Esophagus muscularis mucosa (tissue), 3 donors: ENCODE measurements at regions not wholly inside any gene's neighbourhood (a gene's known extent, or its start where the extent isn't known, plus 50 kb on each side); places are given as distances from the start of the nearest gene placed in this dataset.

Experiments used
- CTCF ChIP-seq, 3 experiments: fragments of 200-600 bp in 2 of 3; fragments of 450-650 bp in 1 of 3; sonication (generic) in 2 of 3; IDR thresholded peaks; one replicate each; pipeline ENCODE4 v1.5.1; 2017 to 2019; ENCODE audit warnings: antibody characterized with exemption in 3 of 3, mild to moderate bottlenecking in 2 of 3, moderate library complexity in 1 of 3
- POLR2A ChIP-seq: fragments of 450-650 bp; IDR thresholded peaks from one replicate; pipeline ENCODE4 v1.6.1; 2017; ENCODE audit warnings: antibody characterized with exemption, moderate library complexity, mild to moderate bottlenecking, low read depth
- POLR2AphosphoS5 ChIP-seq, 2 donors: sonication (generic); formaldehyde crosslinking; IDR thresholded peaks; one replicate each; pipeline ENCODE4 v1.6.1; 2017; ENCODE audit warnings: antibody characterized with exemption in 2 of 2

- TF ChIP-seq POLR2AphosphoS5 (IDR thresholded peaks at IDR 0.05) (no peak), CTCF (IDR thresholded peaks at IDR 0.05) (no peak), POLR2A (no peak)
Observed at GRCh38 chr12:4052691-4053090, 179.5 kb upstream of the PARP11 start.
